Panc1 (cell line): ENCODE measurements at regions not wholly inside any gene's neighbourhood (a gene's known extent, or its start where the extent isn't known, plus 50 kb on each side); places are given as distances from the start of the nearest gene placed in this dataset.

Experiments used
- ATAC-seq: fragments of 200-7000 bp; cut with Tn5 transposase; 2 replicates; pipeline ENCODE4 v1.9.1; 2020; ENCODE audit warnings: mild to moderate bottlenecking, moderate library complexity
- BruUV-seq: library from RNA; stranded (reverse); fragments of 400-500 nt; replicated peaks from 2 replicates; lab custom pipeline; 2021; lab: Mats Ljungman, UMichigan
- CTCF ChIA-PET: fragments of 300-600 bp; sonication (Branson Sonifier 250); formaldehyde crosslinking; loops from one replicate; lab custom pipeline; 2022; ENCODE audit warnings: antibody characterized with exemption; lab: Charles Lee
- POLR2A ChIA-PET: fragments of 300-600 bp; sonication (Branson Sonifier 250); formaldehyde crosslinking; loops from one replicate; lab custom pipeline; 2022; ENCODE audit warnings: antibody characterized with exemption; lab: Charles Lee
- DNase-seq: peaks from one replicate; pipeline ENCODE4 v3.0.0-alpha.2; 2010; ENCODE audit warnings: low read depth, low spot score
- H3K27ac ChIP-seq: 2 replicates; pipeline ENCODE4 v1.5.1; 2011; ENCODE audit warnings: mild to moderate bottlenecking, low read length, inconsistent platforms
- H3K27me3 ChIP-seq: fragments of 200-500 bp; sonication (Bioruptor generic); 2 replicates; pipeline ENCODE4 v1.6.0; 2014; ENCODE audit warnings: low read length, inconsistent platforms; ENCODE audit not compliant: control insufficient read depth, insufficient read depth
- H3K36me3 ChIP-seq: fragments of 200-500 bp; sonication (Bioruptor generic); 2 replicates; pipeline ENCODE4 v1.5.1; 2014; ENCODE audit warnings: inconsistent platforms, mild to moderate bottlenecking, low read length, moderate library complexity; ENCODE audit not compliant: control insufficient read depth, insufficient read depth
- H3K4me1 ChIP-seq: 2 replicates; pipeline ENCODE4 v1.5.1; 2011; ENCODE audit warnings: inconsistent platforms, mild to moderate bottlenecking, low read length, moderate library complexity; ENCODE audit not compliant: control insufficient read depth, insufficient read depth
- H3K4me3 ChIP-seq, 2 experiments: 2 replicates each; pipeline ENCODE4 v1.5.1; 2011 to 2012; ENCODE audit warnings: low read depth in 2 of 2, low read length in 2 of 2, mild to moderate bottlenecking in 2 of 2, inconsistent platforms in 1 of 2, moderate library complexity in 1 of 2
- H3K9me3 ChIP-seq: fragments of 200-500 bp; sonication (Bioruptor generic); 2 replicates; pipeline ENCODE4 v1.5.1; 2014; ENCODE audit warnings: low read depth, mild to moderate bottlenecking, inconsistent platforms, low read length, moderate library complexity; ENCODE audit not compliant: control insufficient read depth, insufficient read depth
- CTCF ChIP-seq: fragments of 450-650 bp; IDR thresholded peaks from 2 replicates; pipeline ENCODE4 v1.5.1; 2017; ENCODE audit warnings: mild to moderate bottlenecking
- POLR2AphosphoS5 ChIP-seq: IDR thresholded peaks from 2 replicates; pipeline ENCODE4 v1.6.1; 2012; ENCODE audit warnings: mild to moderate bottlenecking, low read depth, low read length, moderate library complexity
- REST ChIP-seq, 2 experiments: IDR thresholded peaks; 2 replicates each; pipeline ENCODE4 v1.6.1; 2011 to 2012; ENCODE audit warnings: low read depth in 2 of 2, control low read depth in 1 of 2, low read length in 1 of 2, mild to moderate bottlenecking in 1 of 2, moderate library complexity in 1 of 2; ENCODE audit not compliant: insufficient read depth in 1 of 2
- SIN3A ChIP-seq: IDR thresholded peaks from 2 replicates; pipeline ENCODE4 v1.6.1; 2012; ENCODE audit warnings: low read depth, mild to moderate bottlenecking, low read length, moderate library complexity, borderline replicate concordance; ENCODE audit not compliant: insufficient read depth
- TCF7L2 ChIP-seq: IDR thresholded peaks from 2 replicates; pipeline ENCODE4 v1.6.1; 2011; ENCODE audit warnings: mild to moderate bottlenecking, low read depth, low read length, inconsistent platforms
- in situ Hi-C: cut with HindIII; loops from 2 replicates; pipeline ENCODE4 v1.10.0; 2016; ENCODE audit warnings: low sequenced_read_pairs, low pct_unique_long_range_greater_than_20kb
- intact Hi-C: fragments of 100-400 bp; cut with micrococcal nuclease; formaldehyde crosslinking; loops from one replicate; pipeline ENCODE4 v1.10.0; 2022; ENCODE audit not compliant: unreplicated experiment

- DNase-seq (no peak), ATAC-seq (no peak)
- in situ Hi-C loops (no loop called here), intact Hi-C loops (no loop called here)
- ChIA-PET CTCF (no interaction called here), POLR2A (no interaction called here)
- Histone ChIP-seq H3K27ac (no peak overlapping the region), H3K4me1 (no peaks in the 10 kb centered on the region), H3K36me3 (no peaks in the 10 kb centered on the region), H3K4me3 (no peak overlapping the region), H3K27me3 (no peaks in the 10 kb centered on the region), H3K9me3 (no peaks in the 10 kb centered on the region)
- TF ChIP-seq TCF7L2, result no peak
- BruUV-seq, result no TSS peak
These were observed 231.3 kb downstream of the KLF13 start for GRCh38 chr15:31557899-31558298.

GRCh38 chr15:31558840-31559239, 232.2 kb downstream of the KLF13 start:
- Histone ChIP-seq H3K27ac (no peak overlapping the region), H3K36me3 (no peaks in the 10 kb centered on the region), H3K4me1 (no peaks in the 10 kb centered on the region), H3K9me3 (no peaks in the 10 kb centered on the region), H3K27me3 (no peaks in the 10 kb centered on the region), H3K4me3 (no peak overlapping the region)
- no TSS peak for BruUV-seq
- no peak for ATAC-seq
- ChIA-PET CTCF (no interaction called here), POLR2A (no interaction called here)
- intact Hi-C loops (no loop called here), in situ Hi-C loops (no loop called here)
- DNase-seq, result no peak
- no peak for TF ChIP-seq REST (IDR thresholded peaks at IDR 0.05; ENCODE audit: insufficient read depth in 1 of 2, low read depth in 2 of 2, low read length in 1 of 2)
- no peak for TF ChIP-seq CTCF
- no peak for TF ChIP-seq SIN3A
- TF ChIP-seq TCF7L2, result no peak
- no peak for TF ChIP-seq POLR2AphosphoS5

- Histone ChIP-seq H3K4me1 (no peaks in the 10 kb centered on the region), H3K27ac (no peak overlapping the region), H3K9me3 (no peaks in the 10 kb centered on the region), H3K4me3 (no peak overlapping the region), H3K36me3 (no peaks in the 10 kb centered on the region), H3K27me3 (no peaks in the 10 kb centered on the region)
- ChIA-PET CTCF (no interaction called here), POLR2A (no interaction called here)
- in situ Hi-C loops (no loop called here), intact Hi-C loops (no loop called here)
- no peak for DNase-seq
- no peak for TF ChIP-seq CTCF
- no peak for TF ChIP-seq POLR2AphosphoS5
- no peak for TF ChIP-seq REST (IDR thresholded peaks at IDR 0.05; ENCODE audit: insufficient read depth in 1 of 2, low read depth in 2 of 2, low read length in 1 of 2)
- no peak for TF ChIP-seq TCF7L2
- no peak for TF ChIP-seq SIN3A
- no TSS peak for BruUV-seq
- no peak for ATAC-seq
These were observed 233.2 kb downstream of the KLF13 start for GRCh38 chr15:31559786-31560185.
